GM23338 (cell line): ENCODE measurements at regions not wholly inside any gene's neighbourhood (a gene's known extent, or its start where the extent isn't known, plus 50 kb on each side); places are given as distances from the start of the nearest gene placed in this dataset.

ENCODE experiments used
- ATAC-seq: fragments of 200-7000 bp; cut with Tn5 transposase; 3 replicates; pipeline ENCODE4 v1.9.1; 2020
- DNase-seq: peaks from one replicate; pipeline ENCODE4 v3.0.0-alpha.2; 2015; ENCODE audit warnings: low spot score
- H2AFZ ChIP-seq: fragments of 200-600 bp; sonication (generic); 2 replicates; pipeline ENCODE4 v1.8.0; 2016; ENCODE audit warnings: antibody characterized with exemption, mild to moderate bottlenecking, moderate library complexity
- H3F3A ChIP-seq: fragments of 200-600 bp; sonication (generic); replicated peaks from 2 replicates; pipeline ENCODE4 v1.8.0; 2017; ENCODE audit warnings: antibody characterized with exemption, mixed run types, low read depth
- H3K27ac ChIP-seq: fragments of 200-600 bp; sonication (generic); 2 replicates; pipeline ENCODE4 v1.6.1; 2016; ENCODE audit warnings: low read depth
- H3K27me3 ChIP-seq: fragments of 200-600 bp; sonication (generic); 2 replicates; pipeline ENCODE4 v1.8.0; 2016; ENCODE audit warnings: mild to moderate bottlenecking, mixed run types, moderate library complexity; ENCODE audit not compliant: insufficient read depth
- H3K36me3 ChIP-seq: fragments of 200-600 bp; sonication (generic); 2 replicates; pipeline ENCODE4 v1.8.0; 2016; ENCODE audit warnings: mild to moderate bottlenecking; ENCODE audit not compliant: insufficient read depth
- H3K4me1 ChIP-seq: fragments of 200-600 bp; sonication (generic); 2 replicates; pipeline ENCODE4 v1.8.0; 2016; ENCODE audit warnings: mild to moderate bottlenecking, moderate library complexity; ENCODE audit not compliant: insufficient read depth
- H3K4me2 ChIP-seq: fragments of 200-600 bp; sonication (generic); 2 replicates; pipeline ENCODE4 v1.7.1; 2017; ENCODE audit warnings: mixed run types
- H3K4me3 ChIP-seq: fragments of 200-600 bp; sonication (generic); 2 replicates; pipeline ENCODE4 v1.6.1; 2016; ENCODE audit warnings: mixed run types
- H3K79me2 ChIP-seq: fragments of 200-600 bp; sonication (generic); replicated peaks from 2 replicates; pipeline ENCODE4 v1.8.0; 2017; ENCODE audit warnings: mild to moderate bottlenecking; ENCODE audit not compliant: insufficient read depth
- H3K9me2 ChIP-seq: fragments of 200-600 bp; sonication (generic); 2 replicates; pipeline ENCODE4 v1.8.0; 2017; ENCODE audit not compliant: insufficient read depth
- H4K20me1 ChIP-seq: fragments of 200-600 bp; sonication (generic); replicated peaks from 2 replicates; pipeline ENCODE4 v1.8.0; 2017; ENCODE audit warnings: mild to moderate bottlenecking; ENCODE audit not compliant: insufficient read depth
- H3K27ac Mint-ChIP-seq: 2 replicates; pipeline ENCODE4 v1.8.0; 2020; ENCODE audit warnings: inconsistent platforms, mild to moderate bottlenecking, moderate library complexity, mixed read lengths
- H3K27me3 Mint-ChIP-seq: 3 replicates; pipeline ENCODE4 v1.8.0; 2022; ENCODE audit warnings: low read depth, mild to moderate bottlenecking, moderate library complexity, mixed read lengths, inconsistent platforms; ENCODE audit not compliant: insufficient read depth, poor library complexity
- H3K36me3 Mint-ChIP-seq: 3 replicates; pipeline ENCODE4 v1.8.0; 2021; ENCODE audit warnings: low read depth, mild to moderate bottlenecking, inconsistent platforms, moderate library complexity, mixed read lengths
- H3K4me1 Mint-ChIP-seq: 3 replicates; pipeline ENCODE4 v1.8.0; 2020; ENCODE audit warnings: mild to moderate bottlenecking, inconsistent platforms, mixed read lengths
- H3K4me3 Mint-ChIP-seq: 3 replicates; pipeline ENCODE4 v1.8.0; 2021; ENCODE audit warnings: moderate library complexity, mild to moderate bottlenecking, inconsistent platforms, mixed read lengths
- H3K9me3 Mint-ChIP-seq: 3 replicates; pipeline ENCODE4 v1.8.0; 2020; ENCODE audit warnings: moderate library complexity, mild to moderate bottlenecking, inconsistent platforms, mixed read lengths
- CREB1 ChIP-seq: fragments of 250-450 bp; sonication (Bioruptor Pico); IDR thresholded peaks from 2 replicates; pipeline ENCODE4 v1.5.0; 2020; ENCODE audit warnings: low read depth, mild to moderate bottlenecking, moderate library complexity
- EZH2 ChIP-seq: fragments of 200-600 bp; sonication (generic); IDR thresholded peaks from one replicate; pipeline ENCODE4 v1.8.0; 2017; ENCODE audit warnings: antibody characterized with exemption, mild to moderate bottlenecking, low read depth; ENCODE audit not compliant: unreplicated experiment
- EZH2phosphoT487 ChIP-seq: fragments of 200-600 bp; sonication (generic); IDR thresholded peaks from one replicate; pipeline ENCODE4 v1.8.1; 2018; ENCODE audit warnings: antibody characterized with exemption; ENCODE audit not compliant: unreplicated experiment
- JUNB ChIP-seq: IDR thresholded peaks from one replicate; pipeline ENCODE4 v1.6.1; 2016; ENCODE audit warnings: antibody characterized with exemption; ENCODE audit not compliant: unreplicated experiment
- NANOG ChIP-seq: IDR thresholded peaks from 2 replicates; pipeline ENCODE4 v1.6.1; 2016; ENCODE audit warnings: antibody characterized with exemption, borderline replicate concordance
- POLR2AphosphoS5 ChIP-seq: IDR thresholded peaks from 2 replicates; pipeline ENCODE4 v1.6.1; 2016; ENCODE audit warnings: antibody characterized with exemption, low read depth
- ZNF114 ChIP-seq: fragments of 250-450 bp; sonication (Bioruptor Pico); IDR thresholded peaks from 2 replicates; pipeline ENCODE4 v1.5.0; 2020; ENCODE audit warnings: mild to moderate bottlenecking, moderate library complexity
- ZNF331 ChIP-seq: fragments of 250-450 bp; sonication (Bioruptor Pico); IDR thresholded peaks from 2 replicates; pipeline ENCODE4 v1.5.0; 2020; ENCODE audit warnings: low read depth, mild to moderate bottlenecking, moderate library complexity
- TF ChIP-seq, protein P1 (sequence below), 2 experiments: fragments of 200-600 bp in 1 of 2; sonication (generic) in 1 of 2; conservative IDR thresholded peaks; 2 replicates each; pipeline versions ENCODE4 v1.5.1 to v1.6.1; 2016 to 2017; ENCODE audit warnings: antibody characterized with exemption in 2 of 2, low read depth in 2 of 2, mild to moderate bottlenecking in 2 of 2, moderate library complexity in 1 of 2
- TF ChIP-seq, protein P2 (sequence below): IDR thresholded peaks from one replicate; pipeline ENCODE4 v1.6.1; 2018; ENCODE audit warnings: antibody characterized with exemption; ENCODE audit not compliant: unreplicated experiment
- TF ChIP-seq, protein P3 (sequence below): IDR thresholded peaks from 2 replicates; pipeline ENCODE4 v1.6.1; 2016; ENCODE audit warnings: antibody characterized with exemption

DNA sequence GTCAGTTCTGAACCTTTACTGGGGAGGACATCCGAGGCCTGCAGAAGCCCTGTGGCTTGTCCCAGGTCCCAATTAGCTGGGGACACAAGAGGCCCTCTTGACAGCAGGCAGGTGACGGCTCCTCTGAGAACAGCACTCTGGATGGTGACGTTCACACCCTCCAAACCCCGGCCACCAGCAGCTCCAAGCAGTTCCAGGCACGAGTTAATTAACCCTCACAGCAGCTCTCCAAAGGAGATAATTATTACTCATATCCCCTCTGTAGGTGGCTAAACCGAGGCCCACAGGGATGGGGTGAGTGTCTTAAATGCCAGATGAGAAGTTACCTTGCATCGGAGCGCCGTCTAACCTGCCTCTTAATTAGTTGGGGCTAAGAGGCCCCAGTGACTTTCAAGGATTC lies 168.9 kb upstream of the CIBAR2 start (continued):
- TF ChIP-seq, protein P1, sequence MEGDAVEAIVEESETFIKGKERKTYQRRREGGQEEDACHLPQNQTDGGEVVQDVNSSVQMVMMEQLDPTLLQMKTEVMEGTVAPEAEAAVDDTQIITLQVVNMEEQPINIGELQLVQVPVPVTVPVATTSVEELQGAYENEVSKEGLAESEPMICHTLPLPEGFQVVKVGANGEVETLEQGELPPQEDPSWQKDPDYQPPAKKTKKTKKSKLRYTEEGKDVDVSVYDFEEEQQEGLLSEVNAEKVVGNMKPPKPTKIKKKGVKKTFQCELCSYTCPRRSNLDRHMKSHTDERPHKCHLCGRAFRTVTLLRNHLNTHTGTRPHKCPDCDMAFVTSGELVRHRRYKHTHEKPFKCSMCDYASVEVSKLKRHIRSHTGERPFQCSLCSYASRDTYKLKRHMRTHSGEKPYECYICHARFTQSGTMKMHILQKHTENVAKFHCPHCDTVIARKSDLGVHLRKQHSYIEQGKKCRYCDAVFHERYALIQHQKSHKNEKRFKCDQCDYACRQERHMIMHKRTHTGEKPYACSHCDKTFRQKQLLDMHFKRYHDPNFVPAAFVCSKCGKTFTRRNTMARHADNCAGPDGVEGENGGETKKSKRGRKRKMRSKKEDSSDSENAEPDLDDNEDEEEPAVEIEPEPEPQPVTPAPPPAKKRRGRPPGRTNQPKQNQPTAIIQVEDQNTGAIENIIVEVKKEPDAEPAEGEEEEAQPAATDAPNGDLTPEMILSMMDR (conservative IDR thresholded peaks at IDR 0.05; ENCODE audit: low read depth in 2 of 2): no peak
- no peak for TF ChIP-seq JUNB
- TF ChIP-seq, protein P2, sequence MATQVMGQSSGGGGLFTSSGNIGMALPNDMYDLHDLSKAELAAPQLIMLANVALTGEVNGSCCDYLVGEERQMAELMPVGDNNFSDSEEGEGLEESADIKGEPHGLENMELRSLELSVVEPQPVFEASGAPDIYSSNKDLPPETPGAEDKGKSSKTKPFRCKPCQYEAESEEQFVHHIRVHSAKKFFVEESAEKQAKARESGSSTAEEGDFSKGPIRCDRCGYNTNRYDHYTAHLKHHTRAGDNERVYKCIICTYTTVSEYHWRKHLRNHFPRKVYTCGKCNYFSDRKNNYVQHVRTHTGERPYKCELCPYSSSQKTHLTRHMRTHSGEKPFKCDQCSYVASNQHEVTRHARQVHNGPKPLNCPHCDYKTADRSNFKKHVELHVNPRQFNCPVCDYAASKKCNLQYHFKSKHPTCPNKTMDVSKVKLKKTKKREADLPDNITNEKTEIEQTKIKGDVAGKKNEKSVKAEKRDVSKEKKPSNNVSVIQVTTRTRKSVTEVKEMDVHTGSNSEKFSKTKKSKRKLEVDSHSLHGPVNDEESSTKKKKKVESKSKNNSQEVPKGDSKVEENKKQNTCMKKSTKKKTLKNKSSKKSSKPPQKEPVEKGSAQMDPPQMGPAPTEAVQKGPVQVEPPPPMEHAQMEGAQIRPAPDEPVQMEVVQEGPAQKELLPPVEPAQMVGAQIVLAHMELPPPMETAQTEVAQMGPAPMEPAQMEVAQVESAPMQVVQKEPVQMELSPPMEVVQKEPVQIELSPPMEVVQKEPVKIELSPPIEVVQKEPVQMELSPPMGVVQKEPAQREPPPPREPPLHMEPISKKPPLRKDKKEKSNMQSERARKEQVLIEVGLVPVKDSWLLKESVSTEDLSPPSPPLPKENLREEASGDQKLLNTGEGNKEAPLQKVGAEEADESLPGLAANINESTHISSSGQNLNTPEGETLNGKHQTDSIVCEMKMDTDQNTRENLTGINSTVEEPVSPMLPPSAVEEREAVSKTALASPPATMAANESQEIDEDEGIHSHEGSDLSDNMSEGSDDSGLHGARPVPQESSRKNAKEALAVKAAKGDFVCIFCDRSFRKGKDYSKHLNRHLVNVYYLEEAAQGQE: no peak
- TF ChIP-seq POLR2AphosphoS5: no peak
- TF ChIP-seq EZH2: no peak
- TF ChIP-seq NANOG: no peak
- TF ChIP-seq, protein P3, sequence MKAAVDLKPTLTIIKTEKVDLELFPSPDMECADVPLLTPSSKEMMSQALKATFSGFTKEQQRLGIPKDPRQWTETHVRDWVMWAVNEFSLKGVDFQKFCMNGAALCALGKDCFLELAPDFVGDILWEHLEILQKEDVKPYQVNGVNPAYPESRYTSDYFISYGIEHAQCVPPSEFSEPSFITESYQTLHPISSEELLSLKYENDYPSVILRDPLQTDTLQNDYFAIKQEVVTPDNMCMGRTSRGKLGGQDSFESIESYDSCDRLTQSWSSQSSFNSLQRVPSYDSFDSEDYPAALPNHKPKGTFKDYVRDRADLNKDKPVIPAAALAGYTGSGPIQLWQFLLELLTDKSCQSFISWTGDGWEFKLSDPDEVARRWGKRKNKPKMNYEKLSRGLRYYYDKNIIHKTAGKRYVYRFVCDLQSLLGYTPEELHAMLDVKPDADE: no peak
- TF ChIP-seq EZH2phosphoT487: no peak
- TF ChIP-seq CREB1 (CRISPR knock-in tag): no peak
- no peak for TF ChIP-seq ZNF114 (CRISPR knock-in tag)

DNA sequence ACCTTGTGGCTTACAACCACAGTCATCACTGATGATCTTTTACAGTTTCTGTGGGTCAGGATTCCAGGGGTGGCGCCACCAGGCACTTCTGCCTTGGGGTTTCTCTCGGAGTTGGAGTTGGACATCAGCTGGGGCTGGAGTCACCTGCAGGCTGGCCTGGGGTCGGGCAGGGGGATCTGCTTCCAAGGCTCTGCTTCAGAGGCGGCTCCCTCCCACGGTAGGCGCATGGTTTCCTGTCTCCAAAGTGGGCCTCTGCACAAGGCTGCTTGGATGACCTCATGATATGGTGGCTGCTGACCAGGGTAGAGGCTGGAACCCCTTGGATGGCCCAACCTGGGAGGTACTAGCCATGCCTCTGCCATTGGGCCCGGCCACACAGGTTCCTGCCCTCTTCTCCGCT lies 170.6 kb upstream of the CIBAR2 start:
- H3K4me1 Mint-ChIP-seq: peaks cover 23% of the 10 kb centered on the region
- H3K4me2 ChIP-seq: no peak overlapping the region
- peaks cover 5% of the 10 kb centered on the region; the same call in 1 of the 3 replicates for H3K36me3 Mint-ChIP-seq
- no peaks in the 10 kb centered on the region for H3K9me2 ChIP-seq
- H3K4me1 ChIP-seq: no peaks in the 10 kb centered on the region; the same call in 1 of the 2 replicates
- H3K36me3 ChIP-seq: no peaks in the 10 kb centered on the region
- no peaks in the 10 kb centered on the region; the same call in none of the 2 replicates for H4K20me1 ChIP-seq
- H3K9me3 Mint-ChIP-seq: no peaks in the 10 kb centered on the region
- H3K27ac Mint-ChIP-seq: no peak overlapping the region
- peaks cover 3% of the 10 kb centered on the region; the same call in 1 of the 2 replicates for H3K79me2 ChIP-seq
- H2AFZ ChIP-seq: no peak overlapping the region
- no peak overlapping the region for H3K4me3 Mint-ChIP-seq
- H3K4me3 ChIP-seq: no peak overlapping the region
- H3K27me3 ChIP-seq: no peaks in the 10 kb centered on the region
- no peak for ATAC-seq
- H3K27ac ChIP-seq: no peak overlapping the region
- no peak for DNase-seq
- peaks cover 12% of the 10 kb centered on the region for H3K27me3 Mint-ChIP-seq
- no peaks in the 10 kb centered on the region for H3F3A ChIP-seq
- TF ChIP-seq EZH2phosphoT487 (no peak), CREB1 (CRISPR knock-in tag) (no peak), JUNB (no peak), ZNF114 (CRISPR knock-in tag) (no peak), NANOG (no peak), EZH2 (no peak), ZNF331 (CRISPR knock-in tag) (no peak)
- TF ChIP-seq, protein P3: no peak
- TF ChIP-seq, protein P2: no peak
